ENCODE measurements at regions not wholly inside any gene's neighbourhood (a gene's known extent, or its start where the extent isn't known, plus 50 kb on each side); places are given as distances from the start of the nearest gene placed in this dataset.

- TF ChIP-seq POLR2A (IDR thresholded peaks at IDR 0.05; ENCODE audit: low read depth, low read length): no peak
- TF ChIP-seq POLR2AphosphoS5 (IDR thresholded peaks at IDR 0.05; ENCODE audit: low read depth, low read length): no peak
- no peak for TF ChIP-seq TAF1 (IDR thresholded peaks at IDR 0.05; ENCODE audit: low read depth, low read length)
- TF ChIP-seq SPI1 (IDR thresholded peaks at IDR 0.05; ENCODE audit: low read depth, low read length): no peak
- no peak for TF ChIP-seq POU2F2 (IDR thresholded peaks at IDR 0.05; ENCODE audit: low read depth, low read length)
These were observed 64.6 kb upstream of the SHB start for GRCh38 chr9:38133595-38133994.
